GM10248 (cell line): ENCODE measurements at regions not wholly inside any gene's neighbourhood (a gene's known extent, or its start where the extent isn't known, plus 50 kb on each side); places are given as distances from the start of the nearest gene placed in this dataset.

Experiments
- CTCF ChIA-PET: fragments of 300-600 bp; sonication (Branson Sonifier 250); formaldehyde crosslinking; extraction: SDS; loops from one replicate; lab custom pipeline; 2021; ENCODE audit warnings: antibody characterized with exemption; lab: Yijun Ruan, JAX
- POLR2A ChIA-PET: fragments of 350-650 bp; sonication (Branson Sonifier 250); formaldehyde crosslinking; extraction: SDS; loops from one replicate; lab custom pipeline; 2020; ENCODE audit warnings: antibody characterized with exemption; lab: Yijun Ruan, JAX
- DNase-seq: peaks from one replicate; pipeline ENCODE4 v3.0.0; 2012; ENCODE audit errors: extremely low spot score
- TF ChIP-seq, protein P1 (sequence below): IDR thresholded peaks from 2 replicates; pipeline ENCODE4 v1.5.1; 2012; ENCODE audit warnings: mild to moderate bottlenecking, low read depth; ENCODE audit errors: extremely low read depth, missing control alignments, control extremely low read depth

DNA sequence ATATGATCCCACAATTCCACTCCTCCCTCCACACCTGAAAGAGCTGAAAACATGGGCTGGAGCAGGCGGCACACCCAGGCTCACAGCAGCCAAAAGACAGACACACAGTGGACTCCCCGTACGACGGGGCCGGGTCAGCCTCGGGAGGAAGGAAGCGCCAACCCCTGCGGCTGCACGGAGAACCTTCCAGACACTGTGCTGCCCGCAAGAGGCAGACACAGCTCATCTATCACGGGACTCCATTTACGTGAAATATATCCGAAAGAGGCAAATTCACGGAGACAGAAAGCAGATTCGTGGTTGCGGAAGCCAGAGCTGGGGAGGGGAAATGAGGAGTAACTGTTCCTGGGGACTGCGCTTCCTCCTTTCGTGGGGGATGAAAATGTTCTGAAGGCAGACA, 165.0 kb downstream of the BRD1 start:
- ChIA-PET CTCF (no interaction called here), POLR2A (no interaction called here)
- TF ChIP-seq, protein P1, sequence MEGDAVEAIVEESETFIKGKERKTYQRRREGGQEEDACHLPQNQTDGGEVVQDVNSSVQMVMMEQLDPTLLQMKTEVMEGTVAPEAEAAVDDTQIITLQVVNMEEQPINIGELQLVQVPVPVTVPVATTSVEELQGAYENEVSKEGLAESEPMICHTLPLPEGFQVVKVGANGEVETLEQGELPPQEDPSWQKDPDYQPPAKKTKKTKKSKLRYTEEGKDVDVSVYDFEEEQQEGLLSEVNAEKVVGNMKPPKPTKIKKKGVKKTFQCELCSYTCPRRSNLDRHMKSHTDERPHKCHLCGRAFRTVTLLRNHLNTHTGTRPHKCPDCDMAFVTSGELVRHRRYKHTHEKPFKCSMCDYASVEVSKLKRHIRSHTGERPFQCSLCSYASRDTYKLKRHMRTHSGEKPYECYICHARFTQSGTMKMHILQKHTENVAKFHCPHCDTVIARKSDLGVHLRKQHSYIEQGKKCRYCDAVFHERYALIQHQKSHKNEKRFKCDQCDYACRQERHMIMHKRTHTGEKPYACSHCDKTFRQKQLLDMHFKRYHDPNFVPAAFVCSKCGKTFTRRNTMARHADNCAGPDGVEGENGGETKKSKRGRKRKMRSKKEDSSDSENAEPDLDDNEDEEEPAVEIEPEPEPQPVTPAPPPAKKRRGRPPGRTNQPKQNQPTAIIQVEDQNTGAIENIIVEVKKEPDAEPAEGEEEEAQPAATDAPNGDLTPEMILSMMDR: no peak
- DNase-seq: no peak

DNA sequence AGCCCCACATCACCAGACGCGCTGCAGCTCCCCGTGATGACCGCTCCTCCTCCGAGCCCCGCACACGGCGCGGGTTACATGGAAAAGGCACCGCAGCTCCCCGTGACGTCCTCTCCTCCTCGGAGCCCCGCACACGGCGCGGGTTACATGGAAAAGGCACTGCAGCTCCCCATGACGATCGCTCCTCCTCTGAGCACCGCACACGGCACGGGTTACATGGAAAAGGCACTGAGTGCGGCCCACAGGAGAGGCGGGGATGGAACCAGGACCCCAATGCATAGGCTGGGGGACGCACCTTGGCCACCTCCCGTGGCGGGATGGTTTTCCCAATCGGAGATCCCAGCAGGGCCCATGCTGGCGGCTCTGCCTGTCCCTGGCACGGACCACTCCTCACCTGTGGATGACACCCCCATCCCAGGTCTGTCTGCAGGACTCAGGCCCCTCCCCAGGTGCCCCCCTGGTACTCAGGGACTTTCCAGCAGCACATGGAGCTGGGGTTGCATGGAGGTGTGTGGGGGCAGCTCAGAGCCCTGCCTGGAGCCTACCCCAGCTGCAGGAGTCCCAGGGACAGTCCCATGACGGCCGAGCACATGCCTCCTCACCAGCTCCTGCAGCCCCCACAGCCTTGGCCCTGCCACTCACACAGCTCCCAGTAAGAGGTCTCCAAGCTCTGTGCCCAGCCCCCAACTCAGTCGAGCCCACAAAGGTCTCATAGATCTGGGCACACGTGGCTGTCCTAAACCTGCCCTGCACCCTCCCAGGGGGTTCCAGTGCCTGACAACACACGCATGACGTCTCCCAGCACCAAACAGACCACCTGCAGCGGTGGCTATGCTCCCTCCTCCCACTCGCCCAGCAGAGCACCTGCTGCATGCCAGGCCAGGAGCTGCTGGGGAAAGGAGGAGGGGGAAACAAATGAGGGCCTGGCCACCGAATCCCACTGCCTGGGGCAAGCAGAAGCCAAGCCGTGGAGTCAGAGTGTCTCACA, 166.6 kb downstream of the BRD1 start:
- POLR2A ChIA-PET: no interaction called here
- CTCF ChIA-PET: interaction anchor here (0.9 to 1.6 kb wide), 3 partner anchors 9 to 19 kb away, joined by 3 to 5 read pairs (median 3); no protein-coding TSS in a partner anchor
- DNase-seq: no peak
- TF ChIP-seq, protein P1: no peak

DNA sequence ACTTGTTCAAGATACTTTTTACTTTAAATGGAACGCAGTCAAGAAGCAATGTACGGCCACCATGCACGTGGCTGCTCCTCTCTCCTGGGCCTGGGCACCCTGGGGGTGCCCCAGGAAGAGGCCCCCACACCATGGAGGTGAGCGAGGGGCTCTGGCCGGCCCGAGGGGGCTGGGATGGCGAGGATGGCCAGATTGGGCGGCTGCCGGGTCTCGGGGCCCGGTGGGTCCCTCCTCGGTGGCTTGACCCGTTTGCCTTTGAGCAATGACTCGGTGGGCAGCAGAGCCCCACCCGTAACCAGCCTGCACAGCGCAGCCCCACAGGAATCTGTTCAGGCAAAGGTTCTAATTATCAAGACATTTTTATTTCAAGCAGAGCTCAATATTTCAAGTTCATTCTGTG, 167.4 kb downstream of the BRD1 start:
- no peak for DNase-seq
- ChIA-PET CTCF (interaction anchor here (1.6 kb wide), 1 partner anchor 9 kb away, joined by 5 read pairs; no protein-coding TSS in a partner anchor), POLR2A (no interaction called here)
- TF ChIP-seq, protein P1: no peak

DNA sequence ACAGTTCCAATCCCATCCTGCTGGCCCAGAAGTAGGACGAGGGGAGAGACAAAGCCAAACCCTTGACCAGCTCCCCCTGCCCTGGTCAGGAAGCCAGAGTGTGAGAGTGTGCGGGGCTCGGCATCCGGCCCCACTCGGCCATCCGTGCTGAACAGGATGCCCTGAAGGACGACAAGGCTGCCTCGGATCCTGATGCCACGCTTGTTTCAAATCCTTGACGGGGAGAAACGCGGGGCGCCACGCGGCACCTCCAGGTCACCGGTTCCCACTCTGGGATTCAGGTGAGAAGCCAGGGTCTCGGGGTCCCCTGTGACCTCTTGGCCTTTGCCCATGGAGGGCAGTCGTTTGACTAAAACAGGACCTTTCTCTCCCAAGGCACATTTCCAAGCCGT, 167.8 kb downstream of the BRD1 start:
- POLR2A ChIA-PET: no interaction called here
- CTCF ChIA-PET: interaction anchor here (1.6 kb wide), 1 partner anchor 10 kb away, joined by 5 read pairs; no protein-coding TSS in a partner anchor
- DNase-seq: no peak
- TF ChIP-seq, protein P1: no peak

DNA sequence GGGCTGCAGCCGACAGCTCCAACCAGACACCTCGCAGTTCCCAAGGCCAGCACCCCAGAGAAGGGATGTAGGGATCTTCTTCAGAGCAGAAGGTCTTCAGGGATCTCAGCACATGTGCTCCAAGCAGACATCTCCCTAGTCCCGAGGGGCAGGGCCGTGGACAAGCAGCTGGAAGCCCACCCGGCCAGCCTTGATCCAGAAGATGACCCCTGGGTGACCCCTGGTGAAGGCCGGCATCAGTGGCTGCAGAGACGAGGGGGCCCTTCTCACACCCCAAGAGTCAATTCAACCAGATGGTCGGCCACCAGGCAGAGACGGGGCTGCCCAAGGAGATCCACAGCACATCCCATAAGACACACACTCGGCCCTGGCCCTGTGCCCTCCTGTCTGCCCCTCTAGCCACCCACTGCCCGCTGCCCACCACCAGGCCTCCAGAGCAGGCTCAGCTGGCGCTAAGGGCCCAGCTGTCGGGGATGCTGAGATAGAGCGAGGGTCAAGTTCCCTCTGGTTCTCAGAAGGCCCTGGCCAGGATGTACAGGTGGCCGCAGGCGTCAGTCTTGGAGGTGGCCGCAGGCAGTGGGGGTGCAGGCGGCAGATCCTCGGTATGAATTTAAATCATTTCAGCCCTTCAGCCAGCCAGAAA, 168.3 kb downstream of the BRD1 start:
- DNase-seq: no peak
- ChIA-PET POLR2A (no interaction called here), CTCF (interaction anchor here (1.6 kb wide), 1 partner anchor 10 kb away, joined by 5 read pairs; no protein-coding TSS in a partner anchor)
- TF ChIP-seq, protein P1: no peak

DNA sequence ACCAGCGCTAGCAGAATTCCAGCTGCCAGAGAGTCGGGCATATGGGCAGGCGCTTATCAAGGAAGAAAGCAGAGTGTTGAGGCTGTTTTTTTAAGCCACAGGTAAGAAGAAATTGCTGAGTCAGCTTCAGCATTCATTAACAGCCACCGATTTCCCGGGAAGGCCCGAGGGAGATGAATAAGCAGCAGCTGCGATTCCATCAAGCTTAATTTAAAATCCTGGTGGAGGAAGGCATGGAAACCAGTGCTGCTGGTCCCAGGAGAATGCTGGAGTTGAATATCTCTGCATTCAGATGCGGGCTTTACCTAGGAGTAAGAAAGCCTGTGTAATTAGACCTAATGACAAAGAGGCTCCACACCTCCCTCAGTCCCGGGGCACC, 168.8 kb downstream of the BRD1 start:
- CTCF ChIA-PET: no interaction called here
- no peak for DNase-seq
- TF ChIP-seq, protein P1: no peak
- POLR2A ChIA-PET: no interaction called here
